NCI-H128 (cell line): ENCODE measurements at regions not wholly inside any gene's neighbourhood (a gene's known extent, or its start where the extent isn't known, plus 50 kb on each side); places are given as distances from the start of the nearest gene placed in this dataset.

ENCODE experiments used
- DNase-seq: peaks from one replicate; lab custom pipeline; 2025; ENCODE audit not compliant: unreplicated experiment; lab: John Stamatoyannopoulos, UW

- no peak for DNase-seq
Observed at GRCh38 chr2:173584676-173585458, 230.2 kb downstream of the CDCA7 start.

GRCh38 chr2:173588931-173589369 lies 234.3 kb downstream of the CDCA7 start:
- DNase-seq: no peak

- DNase-seq: no peak
Observed at GRCh38 chr2:173589604-173590275, 235.1 kb downstream of the CDCA7 start.

GRCh38 chr2:173590276-173590861 lies 235.7 kb downstream of the CDCA7 start:
- peak; percentile 80 for DNase-seq

GRCh38 chr2:173593109-173593508 lies 238.4 kb downstream of the CDCA7 start:
- DNase-seq: no peak

- DNase-seq: no peak
Observed at GRCh38 chr2:173596244-173596643, 241.6 kb downstream of the CDCA7 start.

- DNase-seq: no peak
Observed at GRCh38 chr2:173598525-173598924, 243.9 kb downstream of the CDCA7 start.

GRCh38 chr2:173599821-173600359 lies 245.2 kb downstream of the CDCA7 start:
- DNase-seq: no peak

- no peak for DNase-seq
Observed at GRCh38 chr2:173602153-173602795, 247.6 kb downstream of the CDCA7 start.

GRCh38 chr2:173605994-173606393 lies 251.3 kb downstream of the CDCA7 start:
- no peak for DNase-seq

- no peak for DNase-seq
Observed at GRCh38 chr2:173606619-173607248, 252.1 kb downstream of the CDCA7 start.

GRCh38 chr2:173607606-173608311 lies 253.1 kb downstream of the CDCA7 start:
- DNase-seq: no peak

- no peak for DNase-seq
Observed at GRCh38 chr2:173611121-173611520, 256.4 kb downstream of the CDCA7 start.

GRCh38 chr2:173612354-173612753 lies 257.7 kb downstream of the CDCA7 start:
- no peak for DNase-seq

GRCh38 chr2:173613386-173613785 lies 258.7 kb downstream of the CDCA7 start:
- no peak for DNase-seq

- DNase-seq: no peak
Observed at GRCh38 chr2:173614265-173614930, 259.7 kb downstream of the CDCA7 start.

GRCh38 chr2:173623438-173624319 lies 269.0 kb downstream of the CDCA7 start:
- DNase-seq: no peak

- no peak for DNase-seq
Observed at GRCh38 chr2:173625315-173625714, 270.6 kb downstream of the CDCA7 start.

- DNase-seq: no peak
Observed at GRCh38 chr2:173629076-173629475, 274.4 kb downstream of the CDCA7 start.
